D721Med (cell line): ENCODE measurements at regions not wholly inside any gene's neighbourhood (a gene's known extent, or its start where the extent isn't known, plus 50 kb on each side); places are given as distances from the start of the nearest gene placed in this dataset.

Source experiments
- DNase-seq: peaks from one replicate; pipeline ENCODE4 v3.0.0; 2011; ENCODE audit warnings: low spot score; ENCODE audit not compliant: insufficient read length
- FAIRE-seq: peaks from 2 replicates; lab custom pipeline; 2011; peaks lifted over from hg19 to GRCh38; lab: Jason Lieb, UNC
- CTCF ChIP-seq: IDR thresholded peaks from 2 replicates; pipeline ENCODE4 v1.5.1; 2012; ENCODE audit warnings: mild to moderate bottlenecking, control low read depth; ENCODE audit not compliant: insufficient read depth; ENCODE audit errors: missing control alignments

- no peak for FAIRE-seq
- TF ChIP-seq CTCF, result peak; percentile 14
- DNase-seq, result no peak
These were observed 63.1 kb upstream of the SOX5 start for GRCh38 chr12:24012528-24012927.

GRCh38 chr12:24011927-24012507 is 62.5 kb upstream of the SOX5 start:
- TF ChIP-seq CTCF, result no peak
- FAIRE-seq (no peak), DNase-seq (no peak)

GRCh38 chr12:24008166-24008565 is 58.7 kb upstream of the SOX5 start:
- FAIRE-seq, result no peak
- no peak for DNase-seq
- TF ChIP-seq CTCF, result no peak
